Large intestine (tissue), 3 donors: ENCODE measurements at regions not wholly inside any gene's neighbourhood (a gene's known extent, or its start where the extent isn't known, plus 50 kb on each side); places are given as distances from the start of the nearest gene placed in this dataset.
"Not testable (repeated sequence)": the region's sequence is repeated elsewhere in the genome, so short reads cannot be mapped to it uniquely, and the experiment has no call there.

ENCODE experiments used
- DNase-seq, 2 donors: peaks; one replicate each; pipeline versions ENCODE4 v3.0.0 to v3.0.0-alpha.2; 2013
- H3K27ac ChIP-seq: one replicate; pipeline ENCODE4 v1.5.1; 2013; ENCODE audit warnings: low read length
- H3K27me3 ChIP-seq: 2 replicates; pipeline ENCODE4 v1.6.1; 2013; ENCODE audit warnings: low read length; ENCODE audit not compliant: control insufficient read depth, insufficient read depth
- H3K36me3 ChIP-seq: 2 replicates; pipeline ENCODE4 v1.6.1; 2013; ENCODE audit warnings: low read length; ENCODE audit not compliant: control insufficient read depth, insufficient read depth
- H3K4me1 ChIP-seq: one replicate; pipeline ENCODE4 v1.6.1; 2013; ENCODE audit warnings: low read length; ENCODE audit not compliant: control insufficient read depth, insufficient read depth
- H3K4me3 ChIP-seq: one replicate; pipeline ENCODE4 v1.5.1; 2013; ENCODE audit warnings: low read length
- H3K9me3 ChIP-seq: one replicate; pipeline ENCODE4 v1.6.1; 2013; ENCODE audit warnings: mild to moderate bottlenecking, low read depth, low read length, moderate library complexity; ENCODE audit not compliant: control insufficient read depth
- WGBS: methylation state at CpG from one replicate; pipeline ENCODE4 v1.1.5; 2013; ENCODE audit warnings: low lambda C conversion rate; ENCODE audit not compliant: insufficient coverage; 5-methylcytosine and 5-hydroxymethylcytosine counted together

DNA sequence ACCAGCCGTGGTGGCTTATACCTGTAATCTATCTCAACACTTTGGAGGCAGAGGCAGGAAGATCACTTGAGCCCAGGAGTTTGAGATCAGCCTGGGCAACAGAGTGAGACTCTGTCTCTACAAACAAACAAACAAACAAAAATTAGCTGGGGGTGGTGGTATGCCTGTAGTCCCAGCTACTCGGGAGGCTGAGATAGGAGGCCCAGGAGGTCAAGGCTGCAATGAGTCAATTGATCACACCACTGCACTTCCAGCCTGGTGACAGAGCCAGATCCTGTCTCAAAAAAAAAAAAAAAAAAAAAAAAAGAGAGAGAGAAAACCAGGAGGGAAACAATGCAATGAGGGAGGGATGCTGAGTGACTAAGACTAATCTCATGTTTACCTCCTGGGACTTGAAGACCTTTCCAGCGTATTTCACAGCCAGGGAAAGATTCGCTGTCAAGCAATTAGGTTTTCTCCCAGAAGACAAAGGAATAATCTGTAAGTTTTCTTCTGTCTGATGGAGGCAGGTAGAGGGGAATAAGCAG, 51.1 kb upstream of the MIER3 start:
- H3K27me3 ChIP-seq, result no peaks in the 10 kb centered on the region
- 40% methylated on average over 1 of the region's 4 CpGs for WGBS
- H3K4me1 ChIP-seq, result peaks cover 12% of the 10 kb centered on the region
- no peak overlapping the region for H3K27ac ChIP-seq
- DNase-seq, result no peak
- H3K4me3 ChIP-seq, result no peak overlapping the region
- H3K36me3 ChIP-seq, result no peaks in the 10 kb centered on the region
- H3K9me3 ChIP-seq, result no peaks in the 10 kb centered on the region

DNA sequence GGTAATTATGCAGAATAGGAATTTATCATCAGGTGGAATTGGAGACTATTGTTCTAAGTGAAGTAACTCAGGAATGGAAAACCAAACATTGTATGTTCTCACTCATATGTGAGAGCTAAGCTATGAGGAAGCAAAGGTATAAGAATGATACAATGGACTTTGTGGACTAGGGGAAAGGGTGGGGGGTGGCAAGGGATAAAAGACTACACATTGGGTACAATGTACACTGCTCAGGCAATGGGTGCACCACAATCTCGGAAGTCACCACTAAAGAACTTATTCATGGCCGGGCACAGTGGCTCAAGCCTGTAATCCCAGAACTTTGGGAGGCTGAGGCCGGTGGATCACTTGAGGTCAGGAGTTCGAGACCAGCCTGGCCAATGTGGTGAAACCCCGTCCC, 51.6 kb upstream of the MIER3 start:
- not testable (repeated sequence) for H3K4me3 ChIP-seq, H3K27me3 ChIP-seq, H3K36me3 ChIP-seq, H3K27ac ChIP-seq, H3K9me3 ChIP-seq
- WGBS, result no CpG with 5 or more reads among the region's 5 CpGs
- peaks cover 12% of the 10 kb centered on the region for H3K4me1 ChIP-seq
- peak; percentile 21 to 63 for DNase-seq

DNA sequence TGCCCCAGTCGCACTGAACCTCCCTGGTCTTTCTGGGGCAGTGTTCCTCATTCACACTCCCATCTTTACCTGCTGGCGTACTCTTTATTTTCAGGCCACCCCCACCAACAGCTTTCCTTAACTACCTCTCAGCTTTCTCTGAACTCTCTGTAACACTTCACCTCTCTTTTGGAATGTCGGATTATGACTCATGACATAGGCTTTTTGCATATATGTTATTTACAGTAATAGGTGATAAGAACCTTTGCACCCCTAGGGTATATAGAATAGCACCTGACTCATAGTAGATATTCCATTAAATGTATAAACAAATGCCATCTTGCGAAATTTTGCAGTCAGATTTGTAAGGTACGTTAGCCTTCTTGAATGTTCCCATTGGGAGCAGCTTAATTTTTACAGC, 52.9 kb upstream of the MIER3 start:
- peak overlapping the region; percentile 28 for H3K27ac ChIP-seq
- no peaks in the 10 kb centered on the region for H3K27me3 ChIP-seq
- WGBS, result 60% methylated on average over 2 of the region's 5 CpGs
- H3K36me3 ChIP-seq, result no peaks in the 10 kb centered on the region
- H3K9me3 ChIP-seq, result no peaks in the 10 kb centered on the region
- H3K4me3 ChIP-seq, result no peak overlapping the region
- peak; percentile 58 to 82 for DNase-seq
- peaks cover 12% of the 10 kb centered on the region for H3K4me1 ChIP-seq

DNA sequence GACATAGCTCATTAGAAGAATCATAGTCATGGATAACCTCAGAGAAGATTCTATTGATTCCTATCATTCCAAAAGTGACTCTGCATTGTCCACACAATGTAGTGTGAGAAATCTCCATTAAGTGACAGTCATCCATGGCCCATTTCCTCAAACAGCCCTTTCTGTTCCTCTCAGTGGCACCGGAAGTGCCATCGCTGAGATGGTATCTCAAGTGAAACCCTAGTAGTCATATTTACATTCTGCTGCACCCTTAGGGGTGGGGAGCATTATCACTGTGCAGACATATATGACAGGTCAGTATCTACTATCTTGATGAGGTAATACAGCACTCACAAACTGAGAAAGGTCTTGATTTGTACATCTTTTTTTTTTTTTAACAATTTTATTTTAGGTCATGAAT, 55.4 kb upstream of the MIER3 start:
- Histone ChIP-seq H3K9me3 (no peaks in the 10 kb centered on the region), H3K27me3 (no peaks in the 10 kb centered on the region), H3K27ac (no peak overlapping the region), H3K4me3 (no peak overlapping the region), H3K36me3 (no peaks in the 10 kb centered on the region), H3K4me1 (peaks cover 12% of the 10 kb centered on the region)
- no CpG with 5 or more reads among the region's 2 CpGs for WGBS
- DNase-seq, result no peak

DNA sequence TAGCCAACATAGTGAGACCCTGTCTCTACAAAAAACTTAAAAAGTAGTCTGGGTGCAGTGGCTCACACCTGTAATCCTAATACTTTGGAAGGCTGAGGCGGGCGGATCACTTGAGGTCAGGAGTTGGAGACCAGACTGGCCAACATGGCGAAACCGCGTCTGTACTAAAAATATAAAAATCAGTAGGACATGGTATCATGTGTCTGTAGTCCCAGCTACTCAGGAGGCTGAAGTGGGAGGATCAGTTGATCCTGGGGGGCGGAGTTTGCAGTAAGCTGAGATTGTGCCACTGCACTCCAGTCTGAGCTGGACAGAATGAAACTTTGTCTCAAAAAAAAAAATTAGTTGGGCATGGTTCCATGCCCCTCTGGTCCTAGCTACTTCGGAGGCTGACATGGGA, 57.9 kb upstream of the MIER3 start:
- Histone ChIP-seq H3K4me1 (peaks cover 5% of the 10 kb centered on the region), H3K4me3 (no peak overlapping the region), H3K27me3 (no peaks in the 10 kb centered on the region), H3K36me3 (no peaks in the 10 kb centered on the region), H3K27ac (no peak overlapping the region), H3K9me3 (no peaks in the 10 kb centered on the region)
- no CpG with 5 or more reads among the region's 7 CpGs for WGBS
- no peak for DNase-seq

DNA sequence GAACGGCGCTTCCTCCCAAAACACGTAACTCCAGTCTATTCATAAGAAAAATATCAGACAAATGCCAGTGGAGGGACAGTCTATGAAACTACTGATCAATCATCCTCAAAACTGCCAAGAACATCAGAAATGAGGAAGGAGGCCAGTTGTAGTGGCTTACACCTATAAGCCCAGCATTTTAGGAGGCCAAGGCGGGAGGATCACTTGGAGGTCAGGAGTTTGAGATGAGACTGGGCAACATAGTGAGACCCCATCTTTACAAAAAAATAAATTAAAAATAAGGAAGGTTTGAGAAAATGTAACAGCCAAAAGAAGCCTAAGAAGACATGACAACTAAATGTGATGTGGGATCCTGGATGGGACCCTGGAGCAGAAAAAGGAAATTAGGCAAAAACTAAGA, 58.9 kb upstream of the MIER3 start:
- Histone ChIP-seq H3K4me3 (no peak overlapping the region), H3K4me1 (no peaks in the 10 kb centered on the region), H3K27ac (no peak overlapping the region), H3K9me3 (no peaks in the 10 kb centered on the region), H3K36me3 (no peaks in the 10 kb centered on the region), H3K27me3 (no peaks in the 10 kb centered on the region)
- DNase-seq, result no peak
- no CpG with 5 or more reads among the region's 4 CpGs for WGBS

DNA sequence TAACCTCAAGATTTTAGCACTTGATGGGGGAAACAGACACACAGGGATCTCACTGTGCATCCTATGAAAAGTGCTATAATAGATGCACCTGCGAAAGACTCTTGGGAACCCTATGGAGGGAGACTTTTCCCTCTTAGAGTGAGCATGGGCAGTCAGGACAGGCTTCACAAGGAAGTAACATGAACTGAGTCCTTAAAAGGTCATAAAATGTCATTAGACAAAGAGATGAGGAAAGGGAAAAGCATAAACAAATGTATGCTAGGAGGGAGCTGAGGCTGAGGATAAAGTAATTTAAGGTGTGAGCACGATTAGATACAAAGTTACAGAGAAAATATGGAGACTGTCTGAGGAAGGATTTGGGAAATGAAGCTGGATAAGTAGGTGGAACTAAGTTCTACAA, 60.6 kb upstream of the MIER3 start:
- no peaks in the 10 kb centered on the region for H3K9me3 ChIP-seq
- no peaks in the 10 kb centered on the region for H3K27me3 ChIP-seq
- no peaks in the 10 kb centered on the region for H3K36me3 ChIP-seq
- 81% methylated on average over 2 of the region's 2 CpGs for WGBS
- H3K27ac ChIP-seq, result no peak overlapping the region
- H3K4me3 ChIP-seq, result no peak overlapping the region
- no peaks in the 10 kb centered on the region for H3K4me1 ChIP-seq
- DNase-seq, result no peak

DNA sequence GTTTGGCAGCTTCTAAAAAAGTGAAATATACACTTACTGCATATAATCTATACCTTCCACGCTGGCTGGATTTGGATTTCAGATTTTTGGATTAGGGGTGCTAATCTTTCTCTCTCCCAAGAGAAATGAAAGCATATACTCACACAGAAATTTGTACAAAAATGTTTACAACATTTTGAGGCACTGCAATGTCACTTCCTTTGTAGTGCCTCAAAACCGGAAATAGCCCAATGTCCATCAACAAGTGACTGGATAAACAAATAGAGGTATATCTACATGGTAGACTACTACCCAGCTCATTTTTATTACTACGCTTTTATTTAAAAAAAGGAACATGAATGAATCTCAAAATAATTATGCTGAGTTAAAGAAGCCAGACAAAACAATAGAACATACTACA, 74.0 kb upstream of the MIER3 start:
- H3K4me3 ChIP-seq, result no peak overlapping the region
- no peak for DNase-seq
- no peaks in the 10 kb centered on the region for H3K27me3 ChIP-seq
- H3K4me1 ChIP-seq, result peaks cover 2% of the 10 kb centered on the region
- H3K27ac ChIP-seq, result no peak overlapping the region
- no peaks in the 10 kb centered on the region for H3K9me3 ChIP-seq
- no peaks in the 10 kb centered on the region for H3K36me3 ChIP-seq
- WGBS, result no CpG with 5 or more reads among the region's 3 CpGs

DNA sequence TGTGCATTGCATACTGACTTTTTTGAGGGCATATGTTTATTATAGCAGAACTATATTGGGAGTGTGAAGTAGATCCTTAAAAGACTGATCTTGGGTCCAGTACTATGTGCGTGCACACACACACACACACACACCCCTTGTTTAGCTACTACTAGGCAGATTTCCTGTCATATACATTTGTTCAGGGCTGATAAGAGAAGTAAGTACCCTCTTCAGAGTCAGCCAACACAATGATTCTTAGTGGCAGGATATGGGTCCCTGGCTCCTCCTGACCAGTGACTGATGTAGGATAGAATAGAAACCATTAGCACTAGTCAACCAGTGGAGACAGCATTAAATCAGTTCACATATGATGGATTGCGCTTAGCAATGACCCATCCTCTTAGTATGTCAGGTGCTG, 76.2 kb upstream of the MIER3 start:
- no peak for DNase-seq
- no peaks in the 10 kb centered on the region for H3K27me3 ChIP-seq
- peaks cover 17% of the 10 kb centered on the region for H3K4me1 ChIP-seq
- H3K9me3 ChIP-seq, result no peaks in the 10 kb centered on the region
- no peaks in the 10 kb centered on the region for H3K36me3 ChIP-seq
- no peak overlapping the region for H3K27ac ChIP-seq
- WGBS, result no CpG with 5 or more reads among the region's 2 CpGs
- H3K4me3 ChIP-seq, result no peak overlapping the region

DNA sequence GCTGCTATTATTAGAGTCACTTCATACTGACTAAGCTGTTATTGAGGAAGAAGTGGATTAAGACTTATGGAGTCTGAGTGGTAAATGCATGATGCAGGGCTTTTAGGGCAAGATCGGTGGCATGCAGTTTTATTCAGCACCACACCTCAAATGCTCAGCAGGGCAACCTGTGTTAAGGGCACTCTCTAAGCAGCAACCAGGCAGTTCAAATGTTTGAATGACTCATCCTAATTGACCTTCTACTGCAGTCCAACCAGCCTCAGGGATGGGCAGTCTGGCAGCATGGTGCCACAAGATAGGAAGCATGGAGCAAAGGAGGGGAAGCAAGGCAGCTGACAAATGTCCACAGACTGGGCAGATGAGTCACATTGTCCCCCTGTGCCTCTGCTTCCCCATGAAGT, 80.2 kb upstream of the MIER3 start:
- H3K27me3 ChIP-seq, result no peaks in the 10 kb centered on the region
- peak overlapping the region; percentile 52 for H3K27ac ChIP-seq
- no peak overlapping the region for H3K4me3 ChIP-seq
- WGBS, result no CpG with 5 or more reads among the region's 1 CpG
- no peaks in the 10 kb centered on the region for H3K36me3 ChIP-seq
- H3K9me3 ChIP-seq, result no peaks in the 10 kb centered on the region
- peak; percentile 80 to 84 for DNase-seq
- peaks cover 26% of the 10 kb centered on the region for H3K4me1 ChIP-seq

DNA sequence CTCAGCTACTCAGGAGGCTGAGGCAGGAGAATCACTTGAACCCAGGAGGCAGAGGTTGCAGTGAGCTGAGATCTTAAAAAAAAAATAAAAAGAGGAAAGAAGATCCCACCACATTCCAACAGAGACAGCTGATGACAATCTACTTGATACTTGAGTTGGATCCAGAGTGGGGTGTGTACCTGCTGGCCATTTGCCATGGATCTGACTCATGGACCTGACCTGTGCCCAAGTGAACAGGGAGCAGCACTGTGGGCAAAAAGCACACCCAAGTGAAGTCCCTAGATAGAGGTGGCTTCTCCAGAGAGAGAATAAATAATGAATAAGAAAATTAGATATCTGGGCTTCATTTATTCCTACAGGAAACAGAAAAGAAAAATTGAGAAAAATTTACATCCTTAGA, 81.2 kb upstream of the MIER3 start:
- no peaks in the 10 kb centered on the region for H3K9me3 ChIP-seq
- H3K4me3 ChIP-seq, result no peak overlapping the region
- H3K4me1 ChIP-seq, result peaks cover 26% of the 10 kb centered on the region
- H3K27me3 ChIP-seq, result no peaks in the 10 kb centered on the region
- no peaks in the 10 kb centered on the region for H3K36me3 ChIP-seq
- DNase-seq, result peak; percentile 61 to 75
- H3K27ac ChIP-seq, result peak overlapping the region; percentile 52
